Chondrocyte (in vitro differentiated cells): ENCODE measurements at regions not wholly inside any gene's neighbourhood (a gene's known extent, or its start where the extent isn't known, plus 50 kb on each side); places are given as distances from the start of the nearest gene placed in this dataset.

Experiments
- DNase-seq: peaks from one replicate; pipeline ENCODE4 v3.0.0; 2021; ENCODE audit warnings: mixed read lengths, low spot score
- H3K27ac Mint-ChIP-seq: one replicate; pipeline ENCODE4 v1.8.0; 2021; ENCODE audit warnings: mild to moderate bottlenecking, moderate library complexity, mixed read lengths; ENCODE audit not compliant: unreplicated experiment
- H3K27me3 Mint-ChIP-seq: 2 replicates; pipeline ENCODE4 v1.8.0; 2021; ENCODE audit warnings: low read depth, mixed read lengths
- H3K36me3 Mint-ChIP-seq: 2 replicates; pipeline ENCODE4 v1.8.0; 2021; ENCODE audit warnings: low read depth, mixed read lengths
- H3K4me1 Mint-ChIP-seq: 2 replicates; pipeline ENCODE4 v1.8.0; 2021; ENCODE audit warnings: low read depth, mild to moderate bottlenecking, mixed read lengths
- H3K4me3 Mint-ChIP-seq: one replicate; pipeline ENCODE4 v1.8.0; 2021; ENCODE audit warnings: mild to moderate bottlenecking, moderate library complexity, mixed read lengths; ENCODE audit not compliant: unreplicated experiment
- H3K9me3 Mint-ChIP-seq: 2 replicates; pipeline ENCODE4 v1.8.0; 2021; ENCODE audit warnings: low read depth, mixed read lengths
- TF ChIP-seq, protein P1 (sequence below): fragments of 200-600 bp; sonication (generic); IDR thresholded peaks from 2 replicates; pipeline ENCODE4 v1.5.0; 2021; ENCODE audit warnings: antibody characterized with exemption, mild to moderate bottlenecking, moderate library complexity

- DNase-seq, result no peak
- Mint-ChIP-seq H3K27me3 (no peaks in the 10 kb centered on the region), H3K4me3 (no peak overlapping the region), H3K27ac (no peak overlapping the region), H3K4me1 (no peaks in the 10 kb centered on the region), H3K36me3 (no peaks in the 10 kb centered on the region), H3K9me3 (no peaks in the 10 kb centered on the region)
- TF ChIP-seq, protein P1, sequence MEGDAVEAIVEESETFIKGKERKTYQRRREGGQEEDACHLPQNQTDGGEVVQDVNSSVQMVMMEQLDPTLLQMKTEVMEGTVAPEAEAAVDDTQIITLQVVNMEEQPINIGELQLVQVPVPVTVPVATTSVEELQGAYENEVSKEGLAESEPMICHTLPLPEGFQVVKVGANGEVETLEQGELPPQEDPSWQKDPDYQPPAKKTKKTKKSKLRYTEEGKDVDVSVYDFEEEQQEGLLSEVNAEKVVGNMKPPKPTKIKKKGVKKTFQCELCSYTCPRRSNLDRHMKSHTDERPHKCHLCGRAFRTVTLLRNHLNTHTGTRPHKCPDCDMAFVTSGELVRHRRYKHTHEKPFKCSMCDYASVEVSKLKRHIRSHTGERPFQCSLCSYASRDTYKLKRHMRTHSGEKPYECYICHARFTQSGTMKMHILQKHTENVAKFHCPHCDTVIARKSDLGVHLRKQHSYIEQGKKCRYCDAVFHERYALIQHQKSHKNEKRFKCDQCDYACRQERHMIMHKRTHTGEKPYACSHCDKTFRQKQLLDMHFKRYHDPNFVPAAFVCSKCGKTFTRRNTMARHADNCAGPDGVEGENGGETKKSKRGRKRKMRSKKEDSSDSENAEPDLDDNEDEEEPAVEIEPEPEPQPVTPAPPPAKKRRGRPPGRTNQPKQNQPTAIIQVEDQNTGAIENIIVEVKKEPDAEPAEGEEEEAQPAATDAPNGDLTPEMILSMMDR, result no peak
Measured at GRCh38 chr13:83722443-83722842, 159.8 kb downstream of the SLITRK1 start.

GRCh38 chr13:83716121-83716520 is 166.2 kb downstream of the SLITRK1 start:
- no peak overlapping the region for H3K4me3 Mint-ChIP-seq
- no peaks in the 10 kb centered on the region for H3K4me1 Mint-ChIP-seq
- DNase-seq, result no peak
- no peak overlapping the region for H3K27ac Mint-ChIP-seq
- no peaks in the 10 kb centered on the region for H3K9me3 Mint-ChIP-seq
- no peaks in the 10 kb centered on the region for H3K27me3 Mint-ChIP-seq
- TF ChIP-seq, protein P1, result no peak
- no peaks in the 10 kb centered on the region for H3K36me3 Mint-ChIP-seq

GRCh38 chr13:83714236-83714635 is 168.0 kb downstream of the SLITRK1 start:
- no peaks in the 10 kb centered on the region for H3K9me3 Mint-ChIP-seq
- no peaks in the 10 kb centered on the region for H3K4me1 Mint-ChIP-seq
- no peak for DNase-seq
- no peak overlapping the region for H3K27ac Mint-ChIP-seq
- H3K27me3 Mint-ChIP-seq, result no peaks in the 10 kb centered on the region
- H3K36me3 Mint-ChIP-seq, result no peaks in the 10 kb centered on the region
- TF ChIP-seq, protein P1, result no peak
- H3K4me3 Mint-ChIP-seq, result no peak overlapping the region

GRCh38 chr13:83710133-83710515 is 172.2 kb downstream of the SLITRK1 start:
- Mint-ChIP-seq H3K9me3 (no peaks in the 10 kb centered on the region), H3K4me1 (no peaks in the 10 kb centered on the region), H3K4me3 (no peak overlapping the region), H3K27ac (no peak overlapping the region), H3K36me3 (no peaks in the 10 kb centered on the region), H3K27me3 (no peaks in the 10 kb centered on the region)
- TF ChIP-seq, protein P1, result no peak
- no peak for DNase-seq

DNA sequence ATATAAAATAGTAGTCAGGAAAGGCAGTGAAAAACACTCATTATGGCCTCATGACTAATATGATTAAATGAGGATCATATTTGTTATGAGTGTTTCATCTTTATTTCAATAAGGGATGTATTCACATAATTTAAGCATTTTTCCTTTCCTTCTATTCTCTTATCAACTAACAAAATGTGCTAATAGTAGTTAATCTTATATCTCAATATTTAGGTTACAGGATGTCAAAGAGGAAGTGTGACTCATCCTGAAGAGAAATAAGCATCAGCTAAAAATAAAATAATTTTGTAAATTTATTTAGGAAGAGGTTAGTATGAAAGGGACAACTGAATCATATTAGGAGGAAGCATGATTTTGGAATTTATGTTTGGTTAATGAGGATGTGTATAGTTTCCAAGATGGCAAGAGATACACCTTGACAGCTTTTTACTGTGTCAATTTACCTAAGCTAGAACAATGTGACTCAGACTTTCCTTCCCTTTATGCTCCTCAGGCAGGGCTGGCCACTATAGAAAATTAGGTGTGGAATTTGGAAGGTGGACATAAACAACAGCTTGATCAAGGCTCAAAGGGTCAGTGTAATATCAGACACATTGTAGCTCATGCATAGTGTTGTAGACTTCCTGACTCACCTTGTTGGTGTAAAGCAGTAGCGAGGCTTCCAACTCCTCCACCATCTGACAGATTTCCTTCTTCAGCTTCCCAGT is 172.7 kb downstream of the SLITRK1 start:
- H3K9me3 Mint-ChIP-seq, result no peaks in the 10 kb centered on the region
- no peaks in the 10 kb centered on the region for H3K36me3 Mint-ChIP-seq
- H3K4me1 Mint-ChIP-seq, result no peaks in the 10 kb centered on the region
- no peaks in the 10 kb centered on the region for H3K27me3 Mint-ChIP-seq
- H3K27ac Mint-ChIP-seq, result no peak overlapping the region
- TF ChIP-seq, protein P1, result no peak
- H3K4me3 Mint-ChIP-seq, result no peak overlapping the region
- DNase-seq, result no peak
